ENCODE measurements at regions not wholly inside any gene's neighbourhood (a gene's known extent, or its start where the extent isn't known, plus 50 kb on each side); places are given as distances from the start of the nearest gene placed in this dataset.
A peak's percentile ranks its signal among the peaks of the same experiment; 100 is the strongest.

DNA sequence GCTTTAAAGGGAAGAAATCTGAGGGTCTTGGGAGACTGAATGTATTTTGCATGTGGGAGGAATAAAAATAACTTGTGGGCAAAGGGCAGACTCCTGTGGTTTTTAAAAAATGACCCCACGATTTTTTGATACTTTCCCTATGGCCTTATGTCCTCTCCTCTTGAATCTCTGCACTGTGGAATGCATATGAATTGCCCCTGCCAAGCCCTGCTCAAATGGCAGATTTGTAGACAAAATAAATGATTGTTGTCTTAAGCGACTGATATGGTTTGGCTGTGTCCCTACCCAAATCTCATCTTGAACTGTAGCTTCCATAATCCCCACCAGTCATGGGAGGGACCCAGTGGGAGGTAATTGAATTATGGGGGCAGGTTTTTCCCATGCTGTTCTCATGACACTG is 223.8 kb downstream of the DACT1 start:
- H3K9ac ChIP-seq (ENCODE audit: low read length): no peak overlapping the region
- peaks cover 11% of the 10 kb centered on the region for H3K4me1 ChIP-seq (ENCODE audit: control insufficient read depth, insufficient read depth, low read length)
- H3K36me3 ChIP-seq (ENCODE audit: control insufficient read depth, insufficient read depth, low read length, severe bottlenecking): no peaks in the 10 kb centered on the region
- peaks cover 20% of the 10 kb centered on the region for H3K9me3 ChIP-seq (ENCODE audit: control insufficient read depth, low read length)
- H3K4me3 ChIP-seq (ENCODE audit: low read length): no peak overlapping the region
- peak; percentile 51 for DNase-seq (ENCODE audit: low read depth)
- H3K27me3 ChIP-seq (replicated peaks; ENCODE audit: control insufficient read depth, insufficient read depth, low read length): no peaks in the 10 kb centered on the region

GRCh38 chr14:58862416-58863160 is 224.8 kb downstream of the DACT1 start:
- no peak for DNase-seq (ENCODE audit: low read depth)
- no peak overlapping the region for H3K9ac ChIP-seq (ENCODE audit: low read length)
- H3K4me3 ChIP-seq (ENCODE audit: low read length): no peak overlapping the region
- no peaks in the 10 kb centered on the region for H3K36me3 ChIP-seq (ENCODE audit: control insufficient read depth, insufficient read depth, low read length, severe bottlenecking)
- H3K27me3 ChIP-seq (replicated peaks; ENCODE audit: control insufficient read depth, insufficient read depth, low read length): no peaks in the 10 kb centered on the region
- peaks cover 11% of the 10 kb centered on the region for H3K4me1 ChIP-seq (ENCODE audit: control insufficient read depth, insufficient read depth, low read length)
- H3K9me3 ChIP-seq (ENCODE audit: control insufficient read depth, low read length): peaks cover 19% of the 10 kb centered on the region

DNA sequence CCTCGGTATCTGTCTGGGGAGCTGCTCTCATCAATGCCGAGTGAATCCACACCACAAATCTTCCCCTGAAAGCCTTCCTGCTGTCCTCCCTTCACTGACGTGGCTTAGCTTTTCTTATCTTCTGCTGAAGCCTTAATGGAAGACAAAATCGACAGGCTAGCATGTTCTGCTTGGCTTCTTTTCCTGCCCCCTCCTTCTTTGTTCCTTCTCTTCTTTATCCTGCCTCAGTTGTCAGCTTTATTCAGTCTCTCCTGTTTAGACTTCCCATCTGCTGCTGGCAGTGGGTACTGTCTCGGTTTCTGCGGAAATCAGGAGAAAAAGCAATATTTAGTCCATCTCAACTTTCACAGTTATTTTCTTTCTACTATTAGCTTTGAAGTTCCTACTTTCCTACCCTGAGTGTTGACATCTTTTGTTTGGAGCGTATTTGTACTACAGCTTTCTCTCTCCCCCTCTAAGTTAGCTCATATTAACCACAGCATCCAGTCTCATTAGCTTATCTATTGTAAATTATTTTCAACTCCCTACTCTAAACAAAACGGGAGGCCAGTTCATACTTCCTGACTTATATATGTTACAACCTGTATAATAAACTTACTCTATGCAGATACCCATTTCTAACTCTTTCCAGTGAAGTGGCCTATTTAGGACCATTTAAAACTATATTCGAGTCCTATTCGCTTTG is 226.0 kb downstream of the DACT1 start:
- Histone ChIP-seq H3K4me3 (ENCODE audit: low read length) (no peak overlapping the region), H3K9me3 (ENCODE audit: control insufficient read depth, low read length) (peaks cover 7% of the 10 kb centered on the region), H3K9ac (ENCODE audit: low read length) (no peak overlapping the region), H3K27me3 (replicated peaks; ENCODE audit: control insufficient read depth, insufficient read depth, low read length) (no peaks in the 10 kb centered on the region), H3K36me3 (ENCODE audit: control insufficient read depth, insufficient read depth, low read length, severe bottlenecking) (no peaks in the 10 kb centered on the region), H3K4me1 (ENCODE audit: control insufficient read depth, insufficient read depth, low read length) (peaks cover 11% of the 10 kb centered on the region)
- DNase-seq (ENCODE audit: low read depth): no peak

DNA sequence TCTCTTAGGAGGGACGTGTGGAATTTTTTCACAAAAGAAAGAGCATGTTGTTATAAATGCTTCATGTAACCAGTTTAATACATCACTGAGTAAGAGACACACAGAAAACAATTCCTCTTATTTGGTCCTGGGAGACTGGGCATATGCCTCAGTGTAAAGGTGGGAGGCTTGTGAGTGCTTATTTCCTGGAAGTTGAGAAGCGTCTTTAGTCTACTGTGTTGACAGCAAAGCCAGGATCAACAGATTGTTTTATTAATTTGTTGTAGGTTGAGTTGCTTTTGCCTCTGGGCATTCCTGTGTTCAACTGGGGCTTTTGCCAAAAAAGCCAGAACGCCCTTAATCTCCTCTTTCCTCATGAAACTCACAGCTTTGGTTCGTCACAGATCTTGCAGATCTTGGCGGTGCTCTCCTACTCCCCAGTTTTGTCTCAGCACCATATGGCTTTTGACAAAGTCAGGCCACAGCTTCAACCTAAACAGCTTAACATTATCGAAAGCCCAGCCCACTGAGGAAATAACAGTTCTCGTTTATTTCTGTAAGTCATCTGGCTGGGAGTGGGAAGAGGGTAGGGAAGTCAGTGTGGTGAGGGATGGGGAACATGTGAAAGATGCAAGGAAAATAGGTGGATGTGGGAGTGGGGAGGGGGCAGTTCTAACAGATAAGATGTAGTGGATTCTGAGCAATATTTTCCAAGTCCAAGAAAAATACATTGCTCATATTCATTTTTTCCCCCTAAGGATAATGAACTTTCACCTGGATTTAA is 227.2 kb downstream of the DACT1 start:
- no peaks in the 10 kb centered on the region for H3K27me3 ChIP-seq (replicated peaks; ENCODE audit: control insufficient read depth, insufficient read depth, low read length)
- H3K36me3 ChIP-seq (ENCODE audit: control insufficient read depth, insufficient read depth, low read length, severe bottlenecking): no peaks in the 10 kb centered on the region
- peak; percentile 92 for DNase-seq (ENCODE audit: low read depth)
- H3K4me1 ChIP-seq (ENCODE audit: control insufficient read depth, insufficient read depth, low read length): peaks cover 11% of the 10 kb centered on the region
- H3K9me3 ChIP-seq (ENCODE audit: control insufficient read depth, low read length): no peaks in the 10 kb centered on the region
- H3K9ac ChIP-seq (ENCODE audit: low read length): no peak overlapping the region
- H3K4me3 ChIP-seq (ENCODE audit: low read length): no peak overlapping the region

- H3K36me3 ChIP-seq (ENCODE audit: control insufficient read depth, insufficient read depth, low read length, severe bottlenecking): no peaks in the 10 kb centered on the region
- peak; percentile 88 for DNase-seq (ENCODE audit: low read depth)
- H3K4me3 ChIP-seq (ENCODE audit: low read length): no peak overlapping the region
- H3K9ac ChIP-seq (ENCODE audit: low read length): no peak overlapping the region
- H3K9me3 ChIP-seq (ENCODE audit: control insufficient read depth, low read length): no peaks in the 10 kb centered on the region
- no peaks in the 10 kb centered on the region for H3K27me3 ChIP-seq (replicated peaks; ENCODE audit: control insufficient read depth, insufficient read depth, low read length)
- H3K4me1 ChIP-seq (ENCODE audit: control insufficient read depth, insufficient read depth, low read length): peaks cover 11% of the 10 kb centered on the region
Measured at GRCh38 chr14:58865514-58866281, 227.9 kb downstream of the DACT1 start.

DNA sequence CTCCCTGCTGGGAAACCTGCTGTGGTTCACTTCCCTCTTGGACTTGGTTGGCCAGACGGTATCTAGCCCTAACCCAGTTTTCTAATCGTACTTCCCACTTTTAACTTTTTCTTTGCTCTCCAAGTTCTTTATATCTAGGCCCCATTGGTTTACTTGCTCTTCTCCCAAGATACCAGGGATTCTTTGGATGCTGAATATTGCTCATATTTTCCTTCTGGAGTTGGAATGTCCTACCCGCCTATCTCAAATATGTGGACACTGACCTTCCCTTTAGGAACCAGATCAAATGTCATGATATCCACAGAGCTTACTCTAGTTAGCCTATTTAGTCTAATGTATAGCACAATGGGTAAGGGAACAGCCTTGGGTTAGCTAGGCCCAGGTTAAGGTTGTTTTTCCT is 228.6 kb downstream of the DACT1 start:
- Histone ChIP-seq H3K9ac (ENCODE audit: low read length) (no peak overlapping the region), H3K4me1 (ENCODE audit: control insufficient read depth, insufficient read depth, low read length) (peaks cover 13% of the 10 kb centered on the region), H3K9me3 (ENCODE audit: control insufficient read depth, low read length) (no peaks in the 10 kb centered on the region), H3K4me3 (ENCODE audit: low read length) (no peak overlapping the region), H3K36me3 (ENCODE audit: control insufficient read depth, insufficient read depth, low read length, severe bottlenecking) (no peaks in the 10 kb centered on the region), H3K27me3 (replicated peaks; ENCODE audit: control insufficient read depth, insufficient read depth, low read length) (no peaks in the 10 kb centered on the region)
- DNase-seq (ENCODE audit: low read depth): peak; percentile 27

DNA sequence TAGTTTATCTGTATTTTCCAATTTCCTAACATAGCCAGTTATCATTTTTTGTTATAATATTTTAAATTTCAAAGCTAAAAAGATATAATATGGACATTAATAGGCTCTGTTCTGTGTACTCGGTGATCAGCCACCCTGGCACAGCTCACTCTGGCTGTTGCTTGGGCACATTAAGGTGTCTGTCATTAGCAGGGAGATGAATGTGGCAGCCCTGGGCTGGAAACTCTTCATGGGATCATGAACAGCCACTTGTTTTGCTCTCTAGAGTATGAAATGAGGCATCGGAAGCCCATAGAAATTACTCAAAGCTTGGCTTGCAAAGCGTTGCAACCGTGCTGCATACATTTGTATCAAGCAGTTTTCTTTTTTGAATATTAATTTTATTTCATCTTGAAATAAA is 233.2 kb downstream of the DACT1 start:
- Histone ChIP-seq H3K9ac (ENCODE audit: low read length) (no peak overlapping the region), H3K4me3 (ENCODE audit: low read length) (no peak overlapping the region), H3K4me1 (ENCODE audit: control insufficient read depth, insufficient read depth, low read length) (peaks cover 11% of the 10 kb centered on the region), H3K9me3 (ENCODE audit: control insufficient read depth, low read length) (no peaks in the 10 kb centered on the region), H3K27me3 (replicated peaks; ENCODE audit: control insufficient read depth, insufficient read depth, low read length) (peaks cover 14% of the 10 kb centered on the region), H3K36me3 (ENCODE audit: control insufficient read depth, insufficient read depth, low read length, severe bottlenecking) (no peaks in the 10 kb centered on the region)
- no peak for DNase-seq (ENCODE audit: low read depth)

DNA sequence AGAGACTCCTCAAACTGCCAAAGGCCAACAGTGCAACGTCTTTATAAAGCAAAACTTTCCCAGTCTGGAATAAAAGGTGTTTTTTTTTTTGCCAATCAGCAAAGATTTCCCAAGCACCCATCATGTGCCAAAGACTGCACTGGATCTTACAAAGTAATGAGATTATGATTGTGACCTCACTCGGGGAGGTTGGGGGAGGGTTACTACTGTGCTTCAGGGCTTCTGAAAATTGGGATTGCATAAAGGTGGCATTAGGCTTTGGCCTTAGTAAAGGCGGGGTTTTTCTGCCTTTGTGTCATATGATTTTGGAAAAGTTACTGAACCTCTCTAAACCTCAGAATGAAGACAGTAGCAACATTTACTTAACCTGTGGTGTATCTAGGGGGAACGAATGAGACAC is 233.8 kb downstream of the DACT1 start:
- peaks cover 14% of the 10 kb centered on the region for H3K27me3 ChIP-seq (replicated peaks; ENCODE audit: control insufficient read depth, insufficient read depth, low read length)
- H3K4me1 ChIP-seq (ENCODE audit: control insufficient read depth, insufficient read depth, low read length): peaks cover 16% of the 10 kb centered on the region
- no peaks in the 10 kb centered on the region for H3K36me3 ChIP-seq (ENCODE audit: control insufficient read depth, insufficient read depth, low read length, severe bottlenecking)
- no peak overlapping the region for H3K4me3 ChIP-seq (ENCODE audit: low read length)
- no peaks in the 10 kb centered on the region for H3K9me3 ChIP-seq (ENCODE audit: control insufficient read depth, low read length)
- DNase-seq (ENCODE audit: low read depth): no peak
- H3K9ac ChIP-seq (ENCODE audit: low read length): no peak overlapping the region

- no peak overlapping the region for H3K9ac ChIP-seq (ENCODE audit: low read length)
- DNase-seq (ENCODE audit: low read depth): peak; percentile 68
- H3K36me3 ChIP-seq (ENCODE audit: control insufficient read depth, insufficient read depth, low read length, severe bottlenecking): no peaks in the 10 kb centered on the region
- H3K9me3 ChIP-seq (ENCODE audit: control insufficient read depth, low read length): no peaks in the 10 kb centered on the region
- no peak overlapping the region for H3K4me3 ChIP-seq (ENCODE audit: low read length)
- peaks cover 14% of the 10 kb centered on the region for H3K27me3 ChIP-seq (replicated peaks; ENCODE audit: control insufficient read depth, insufficient read depth, low read length)
- peaks cover 21% of the 10 kb centered on the region for H3K4me1 ChIP-seq (ENCODE audit: control insufficient read depth, insufficient read depth, low read length)
Measured at GRCh38 chr14:58872061-58872460, 234.3 kb downstream of the DACT1 start.

- Histone ChIP-seq H3K36me3 (ENCODE audit: control insufficient read depth, insufficient read depth, low read length, severe bottlenecking) (no peaks in the 10 kb centered on the region), H3K4me1 (ENCODE audit: control insufficient read depth, insufficient read depth, low read length) (peaks cover 21% of the 10 kb centered on the region), H3K4me3 (ENCODE audit: low read length) (no peak overlapping the region), H3K9ac (ENCODE audit: low read length) (no peak overlapping the region), H3K27me3 (replicated peaks; ENCODE audit: control insufficient read depth, insufficient read depth, low read length) (peaks cover 20% of the 10 kb centered on the region), H3K9me3 (ENCODE audit: control insufficient read depth, low read length) (no peaks in the 10 kb centered on the region)
- DNase-seq (ENCODE audit: low read depth): no peak
Measured at GRCh38 chr14:58873228-58873953, 235.6 kb downstream of the DACT1 start.

All from adipocyte (in vitro differentiated cells).